Activated CD8-positive, alpha-beta T cell treated with anti-CD3 and anti-CD28 coated beads for 36 hours (primary cell): ENCODE measurements at regions not wholly inside any gene's neighbourhood (a gene's known extent, or its start where the extent isn't known, plus 50 kb on each side); places are given as distances from the start of the nearest gene placed in this dataset.

ENCODE experiments used
- ATAC-seq: fragments of 200-7000 bp; cut with Tn5 transposase; one replicate; pipeline ENCODE4 v1.10.0; 2021; ENCODE audit warnings: mild to moderate bottlenecking, moderate library complexity
- CTCF ChIA-PET: fragments of 350-600 bp; sonication (Branson Sonifier 250); formaldehyde crosslinking; loops from one replicate; lab custom pipeline; 2021; ENCODE audit warnings: antibody characterized with exemption; lab: Charles Lee
- POLR2A ChIA-PET: fragments of 350-600 bp; sonication (Branson Sonifier 250); formaldehyde crosslinking; loops from one replicate; lab custom pipeline; 2021; ENCODE audit warnings: antibody characterized with exemption; lab: Charles Lee
- DNase-seq: peaks from one replicate; pipeline ENCODE4 v3.0.0-alpha.2; 2020
- H3K27ac Mint-ChIP-seq: one replicate; pipeline ENCODE4 v1.8.0; 2021; ENCODE audit warnings: mild to moderate bottlenecking, mixed read lengths
- H3K27me3 Mint-ChIP-seq: one replicate; pipeline ENCODE4 v1.8.0; 2021; ENCODE audit warnings: mixed read lengths
- H3K36me3 Mint-ChIP-seq: one replicate; pipeline ENCODE4 v1.8.0; 2021; ENCODE audit warnings: low read depth, mixed read lengths
- H3K4me1 Mint-ChIP-seq: one replicate; pipeline ENCODE4 v1.8.0; 2021; ENCODE audit warnings: low read depth, mixed read lengths
- H3K4me3 Mint-ChIP-seq: one replicate; pipeline ENCODE4 v1.8.0; 2021; ENCODE audit warnings: mild to moderate bottlenecking, moderate library complexity, mixed read lengths
- H3K9me3 Mint-ChIP-seq: one replicate; pipeline ENCODE4 v1.8.0; 2021; ENCODE audit warnings: mixed read lengths
- intact Hi-C: fragments of 100-400 bp; cut with micrococcal nuclease; formaldehyde crosslinking; loops from one replicate; pipeline ENCODE4 v1.10.0; 2022
- TF ChIP-seq, protein P1 (sequence below): fragments of 200-600 bp; IDR thresholded peaks from one replicate; pipeline ENCODE4 v1.8.0; 2022; ENCODE audit warnings: antibody characterized with exemption, mild to moderate bottlenecking

DNA sequence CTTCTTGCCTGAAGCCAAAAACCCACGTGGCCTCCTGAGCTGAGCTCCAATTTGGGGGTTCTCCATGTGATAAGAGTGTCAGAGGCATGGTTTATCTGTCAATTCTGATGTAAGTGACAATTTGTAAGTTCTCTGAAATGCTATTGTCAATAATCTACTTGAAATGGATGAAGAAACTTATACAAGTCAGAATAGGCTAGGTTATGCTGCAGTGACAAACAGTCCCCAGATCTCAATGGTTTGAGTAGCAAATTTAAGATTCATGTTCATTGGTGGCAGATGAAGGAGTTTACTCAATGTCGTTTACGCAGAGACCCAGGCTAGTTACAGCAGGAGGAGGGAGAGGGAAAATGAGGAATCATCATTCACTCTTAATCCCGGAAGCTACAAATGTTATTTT, 352.4 kb downstream of the KIF16B start:
- intact Hi-C loops: no loop called here
- DNase-seq: no peak
- Mint-ChIP-seq H3K4me1 (no peaks in the 10 kb centered on the region), H3K27ac (no peak overlapping the region), H3K27me3 (no peaks in the 10 kb centered on the region), H3K9me3 (peaks cover 3% of the 10 kb centered on the region), H3K4me3 (no peak overlapping the region), H3K36me3 (no peaks in the 10 kb centered on the region)
- ChIA-PET POLR2A (no interaction called here), CTCF (no interaction called here)
- TF ChIP-seq, protein P1, sequence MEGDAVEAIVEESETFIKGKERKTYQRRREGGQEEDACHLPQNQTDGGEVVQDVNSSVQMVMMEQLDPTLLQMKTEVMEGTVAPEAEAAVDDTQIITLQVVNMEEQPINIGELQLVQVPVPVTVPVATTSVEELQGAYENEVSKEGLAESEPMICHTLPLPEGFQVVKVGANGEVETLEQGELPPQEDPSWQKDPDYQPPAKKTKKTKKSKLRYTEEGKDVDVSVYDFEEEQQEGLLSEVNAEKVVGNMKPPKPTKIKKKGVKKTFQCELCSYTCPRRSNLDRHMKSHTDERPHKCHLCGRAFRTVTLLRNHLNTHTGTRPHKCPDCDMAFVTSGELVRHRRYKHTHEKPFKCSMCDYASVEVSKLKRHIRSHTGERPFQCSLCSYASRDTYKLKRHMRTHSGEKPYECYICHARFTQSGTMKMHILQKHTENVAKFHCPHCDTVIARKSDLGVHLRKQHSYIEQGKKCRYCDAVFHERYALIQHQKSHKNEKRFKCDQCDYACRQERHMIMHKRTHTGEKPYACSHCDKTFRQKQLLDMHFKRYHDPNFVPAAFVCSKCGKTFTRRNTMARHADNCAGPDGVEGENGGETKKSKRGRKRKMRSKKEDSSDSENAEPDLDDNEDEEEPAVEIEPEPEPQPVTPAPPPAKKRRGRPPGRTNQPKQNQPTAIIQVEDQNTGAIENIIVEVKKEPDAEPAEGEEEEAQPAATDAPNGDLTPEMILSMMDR: no peak
- ATAC-seq: no peak

DNA sequence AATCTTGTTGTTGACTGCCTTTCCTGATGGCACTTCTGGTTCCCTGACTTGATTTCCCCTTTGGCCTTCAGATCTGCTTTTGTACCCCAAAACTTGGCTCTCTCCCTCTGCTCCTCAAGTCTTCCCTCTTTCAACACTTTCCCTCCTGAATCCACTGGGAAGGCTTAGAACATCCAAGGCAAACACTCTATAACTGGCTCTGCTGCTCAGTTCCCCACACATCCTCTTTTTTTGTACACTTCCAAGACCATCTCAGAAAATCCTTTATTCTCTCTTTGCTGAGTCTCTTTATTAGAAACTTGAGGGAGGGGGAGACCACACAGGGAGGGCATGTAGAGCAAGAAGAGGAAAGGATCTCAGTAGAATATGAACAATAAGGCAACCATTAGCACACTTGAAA, 354.1 kb downstream of the KIF16B start:
- Mint-ChIP-seq H3K4me3 (no peak overlapping the region), H3K27me3 (no peaks in the 10 kb centered on the region)
- intact Hi-C loops: no loop called here

DNA sequence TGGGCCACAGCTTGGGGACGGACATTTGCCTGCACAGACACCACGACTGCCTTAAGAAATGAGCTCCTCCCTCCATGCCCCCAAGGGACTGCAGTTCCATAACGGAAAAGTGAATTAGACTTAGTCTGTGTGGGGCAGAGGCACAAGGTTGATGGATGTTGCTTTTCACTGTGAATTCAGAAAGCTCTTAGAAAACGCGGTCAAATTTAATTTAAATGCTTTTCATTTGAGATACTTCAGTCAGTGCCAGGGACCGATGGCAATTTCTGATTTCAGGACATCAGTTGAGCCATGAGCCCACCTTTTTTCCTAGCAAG, 356.4 kb downstream of the KIF16B start:
- Mint-ChIP-seq H3K4me1 (no peaks in the 10 kb centered on the region), H3K4me3 (no peak overlapping the region), H3K36me3 (no peaks in the 10 kb centered on the region), H3K9me3 (peaks cover 3% of the 10 kb centered on the region), H3K27ac (no peak overlapping the region), H3K27me3 (no peaks in the 10 kb centered on the region)
- intact Hi-C loops: no loop called here
- ATAC-seq (no peak), DNase-seq (no peak)
- ChIA-PET POLR2A (no interaction called here), CTCF (no interaction called here)
- TF ChIP-seq, protein P1: no peak

More for the DNA sequence above, 354.1 kb downstream of the KIF16B start:
- Mint-ChIP-seq H3K4me1 (no peaks in the 10 kb centered on the region), H3K9me3 (peaks cover 3% of the 10 kb centered on the region), H3K27ac (no peak overlapping the region), H3K36me3 (no peaks in the 10 kb centered on the region)
- POLR2A ChIA-PET: no interaction called here
- ATAC-seq (no peak), DNase-seq (no peak)
- CTCF ChIA-PET: no interaction called here
- TF ChIP-seq, protein P1: no peak

DNA sequence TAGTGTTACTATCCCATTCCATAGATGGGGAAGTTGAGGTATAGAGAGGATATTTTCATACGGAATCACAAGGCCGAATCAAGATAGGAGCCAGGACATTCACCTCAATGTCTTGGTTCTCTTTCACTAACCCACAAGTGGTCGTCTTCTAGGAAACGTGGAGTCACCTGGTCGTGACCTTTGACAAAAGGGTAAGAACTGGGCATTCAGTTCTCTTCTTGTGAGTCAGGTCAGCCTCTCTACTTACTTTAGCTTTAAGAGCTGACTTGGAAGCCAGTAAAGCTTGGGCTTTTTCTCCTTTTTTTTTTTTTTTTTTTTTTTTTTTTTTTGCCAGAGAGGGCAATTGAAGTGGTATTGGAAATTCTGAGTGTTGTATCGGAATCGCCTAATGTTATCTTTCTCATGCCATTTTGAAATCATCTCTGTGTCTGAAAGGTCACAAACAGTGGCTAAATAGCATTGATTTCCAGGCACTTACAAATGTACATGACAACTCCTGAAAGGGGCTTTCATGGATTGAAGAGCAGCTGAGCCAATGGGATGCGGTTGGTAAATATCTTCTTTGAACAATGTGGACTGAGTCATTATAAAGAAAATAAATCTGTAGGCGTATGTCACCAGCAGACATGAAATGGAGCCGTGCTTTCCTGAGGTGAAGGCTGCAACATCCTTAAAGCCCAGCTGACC, 356.9 kb downstream of the KIF16B start:
- intact Hi-C loops: no loop called here
- Mint-ChIP-seq H3K27ac (no peak overlapping the region), H3K27me3 (no peaks in the 10 kb centered on the region), H3K4me1 (no peaks in the 10 kb centered on the region), H3K4me3 (no peak overlapping the region), H3K9me3 (peaks cover 3% of the 10 kb centered on the region), H3K36me3 (no peaks in the 10 kb centered on the region)
- CTCF ChIA-PET: no interaction called here
- ATAC-seq: no peak
- TF ChIP-seq, protein P1: no peak
- POLR2A ChIA-PET: no interaction called here
- DNase-seq: no peak

DNA sequence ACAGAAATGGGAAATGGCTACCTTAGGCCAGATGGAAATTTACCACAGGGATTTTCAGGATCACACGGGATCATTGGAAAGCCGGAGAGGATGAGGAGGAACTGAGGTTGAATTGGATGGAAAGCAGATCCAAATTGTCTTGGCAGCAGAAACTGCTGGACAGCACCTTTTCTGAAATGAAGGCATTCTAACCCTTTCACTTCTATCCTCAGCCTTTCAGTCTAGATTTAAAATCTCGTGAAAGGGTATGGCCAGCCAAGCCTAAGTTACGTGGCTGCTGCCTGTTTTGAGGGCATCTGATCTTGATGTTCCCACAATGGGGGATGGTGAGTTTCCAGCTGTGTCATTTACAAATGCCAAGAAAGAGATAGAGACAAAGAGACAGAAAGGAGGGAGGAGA, 358.2 kb downstream of the KIF16B start:
- ChIA-PET POLR2A (no interaction called here), CTCF (no interaction called here)
- TF ChIP-seq, protein P1: no peak
- ATAC-seq (no peak), DNase-seq (no peak)
- Mint-ChIP-seq H3K27me3 (no peaks in the 10 kb centered on the region), H3K4me3 (no peak overlapping the region), H3K9me3 (no peaks in the 10 kb centered on the region), H3K27ac (no peak overlapping the region), H3K4me1 (no peaks in the 10 kb centered on the region), H3K36me3 (no peaks in the 10 kb centered on the region)
- intact Hi-C loops: no loop called here
